ENCODE measurements at regions not wholly inside any gene's neighbourhood (a gene's known extent, or its start where the extent isn't known, plus 50 kb on each side); places are given as distances from the start of the nearest gene placed in this dataset.

GRCh38 chrX:8345473-8345872, 119.2 kb upstream of the VCX3B start:
- Histone ChIP-seq H4K20me1 (ENCODE audit: insufficient read depth, low read length) (no peaks in the 10 kb centered on the region), H3K9me2 (ENCODE audit: insufficient read depth, low read length) (no peaks in the 10 kb centered on the region), H3K4me1 (ENCODE audit: insufficient read depth, low read length, poor library complexity, severe bottlenecking) (no peaks in the 10 kb centered on the region), H3K36me3 (ENCODE audit: insufficient read depth, low read length) (no peaks in the 10 kb centered on the region), H2AFZ (ENCODE audit: low read length) (no peak overlapping the region), H3K9me3 (ENCODE audit: low read length) (no peaks in the 10 kb centered on the region), H3K27ac (ENCODE audit: low read depth, low read length, poor library complexity, severe bottlenecking) (no peak overlapping the region), H3K4me3 (ENCODE audit: low read depth, low read length, poor library complexity, severe bottlenecking) (no peak overlapping the region), H3K79me2 (ENCODE audit: insufficient read depth, low read depth, low read length) (no peaks in the 10 kb centered on the region), H3K4me2 (ENCODE audit: low read length) (no peak overlapping the region)
- intact Hi-C loops (cut with micrococcal nuclease; ENCODE audit: unreplicated experiment) = no loop called here
- ChIA-PET POLR2A (no interaction called here), CTCF (ENCODE audit: unreplicated experiment) (no interaction called here)
- no peak for TF ChIP-seq CTCF (conservative IDR thresholded peaks at IDR 0.05; ENCODE audit: low read length)
- no peak for TF ChIP-seq EZH2phosphoT487 (IDR thresholded peaks at IDR 0.05; ENCODE audit: borderline replicate concordance, low read depth, low read length)
- BruUV-seq (replicated peaks) = no TSS peak
- no peak for DNase-seq (ENCODE audit: low spot score)

GRCh38 chrX:8346060-8346459, 118.6 kb upstream of the VCX3B start:
- BruUV-seq (replicated peaks) = no TSS peak
- intact Hi-C loops (cut with micrococcal nuclease; ENCODE audit: unreplicated experiment) = no loop called here
- Histone ChIP-seq H3K4me2 (ENCODE audit: low read length) (no peak overlapping the region), H3K27ac (ENCODE audit: low read depth, low read length, poor library complexity, severe bottlenecking) (no peak overlapping the region), H4K20me1 (ENCODE audit: insufficient read depth, low read length) (no peaks in the 10 kb centered on the region), H3K4me3 (ENCODE audit: low read depth, low read length, poor library complexity, severe bottlenecking) (no peak overlapping the region), H3K9me3 (ENCODE audit: low read length) (no peaks in the 10 kb centered on the region), H3K4me1 (ENCODE audit: insufficient read depth, low read length, poor library complexity, severe bottlenecking) (no peaks in the 10 kb centered on the region), H2AFZ (ENCODE audit: low read length) (no peak overlapping the region), H3K9me2 (ENCODE audit: insufficient read depth, low read length) (no peaks in the 10 kb centered on the region), H3K79me2 (ENCODE audit: insufficient read depth, low read depth, low read length) (no peaks in the 10 kb centered on the region), H3K36me3 (ENCODE audit: insufficient read depth, low read length) (no peaks in the 10 kb centered on the region)
- ChIA-PET CTCF (ENCODE audit: unreplicated experiment) (no interaction called here), POLR2A (no interaction called here)
- DNase-seq (ENCODE audit: low spot score) = no peak
- TF ChIP-seq CTCF (conservative IDR thresholded peaks at IDR 0.05; ENCODE audit: low read length) (no peak), EZH2phosphoT487 (IDR thresholded peaks at IDR 0.05; ENCODE audit: borderline replicate concordance, low read depth, low read length) (no peak)

- TF ChIP-seq EZH2phosphoT487 (IDR thresholded peaks at IDR 0.05; ENCODE audit: borderline replicate concordance, low read depth, low read length) (no peak), CTCF (conservative IDR thresholded peaks at IDR 0.05; ENCODE audit: low read length) (no peak)
- no peak overlapping the region for H2AFZ ChIP-seq (ENCODE audit: low read length)
- H3K4me3 ChIP-seq (ENCODE audit: low read depth, low read length, poor library complexity, severe bottlenecking) = no peak overlapping the region
- intact Hi-C loops (cut with micrococcal nuclease; ENCODE audit: unreplicated experiment) = no loop called here
- ChIA-PET CTCF (ENCODE audit: unreplicated experiment) (no interaction called here), POLR2A (no interaction called here)
- H3K9me2 ChIP-seq (ENCODE audit: insufficient read depth, low read length) = no peaks in the 10 kb centered on the region
- H3K79me2 ChIP-seq (ENCODE audit: insufficient read depth, low read depth, low read length) = no peaks in the 10 kb centered on the region
- H3K36me3 ChIP-seq (ENCODE audit: insufficient read depth, low read length) = no peaks in the 10 kb centered on the region
- BruUV-seq (replicated peaks) = no TSS peak
- H4K20me1 ChIP-seq (ENCODE audit: insufficient read depth, low read length) = no peaks in the 10 kb centered on the region
- H3K27ac ChIP-seq (ENCODE audit: low read depth, low read length, poor library complexity, severe bottlenecking) = no peak overlapping the region
- no peak for DNase-seq (ENCODE audit: low spot score)
- H3K4me1 ChIP-seq (ENCODE audit: insufficient read depth, low read length, poor library complexity, severe bottlenecking) = no peaks in the 10 kb centered on the region
- no peak overlapping the region for H3K4me2 ChIP-seq (ENCODE audit: low read length)
- H3K9me3 ChIP-seq (ENCODE audit: low read length) = no peaks in the 10 kb centered on the region
Measured at GRCh38 chrX:8346892-8347291, 117.7 kb upstream of the VCX3B start.

Data from OCI-LY7 (cell line).